Brain pericyte (primary cell): ENCODE measurements at regions not wholly inside any gene's neighbourhood (a gene's known extent, or its start where the extent isn't known, plus 50 kb on each side); places are given as distances from the start of the nearest gene placed in this dataset.
"Not testable (repeated sequence)": the region's sequence is repeated elsewhere in the genome, so short reads cannot be mapped to it uniquely, and the experiment has no call there.

ENCODE experiments used
- DNase-seq: peaks from one replicate; pipeline ENCODE4 v3.0.0-alpha.2; 2012; ENCODE audit warnings: low read depth, low spot score

DNA sequence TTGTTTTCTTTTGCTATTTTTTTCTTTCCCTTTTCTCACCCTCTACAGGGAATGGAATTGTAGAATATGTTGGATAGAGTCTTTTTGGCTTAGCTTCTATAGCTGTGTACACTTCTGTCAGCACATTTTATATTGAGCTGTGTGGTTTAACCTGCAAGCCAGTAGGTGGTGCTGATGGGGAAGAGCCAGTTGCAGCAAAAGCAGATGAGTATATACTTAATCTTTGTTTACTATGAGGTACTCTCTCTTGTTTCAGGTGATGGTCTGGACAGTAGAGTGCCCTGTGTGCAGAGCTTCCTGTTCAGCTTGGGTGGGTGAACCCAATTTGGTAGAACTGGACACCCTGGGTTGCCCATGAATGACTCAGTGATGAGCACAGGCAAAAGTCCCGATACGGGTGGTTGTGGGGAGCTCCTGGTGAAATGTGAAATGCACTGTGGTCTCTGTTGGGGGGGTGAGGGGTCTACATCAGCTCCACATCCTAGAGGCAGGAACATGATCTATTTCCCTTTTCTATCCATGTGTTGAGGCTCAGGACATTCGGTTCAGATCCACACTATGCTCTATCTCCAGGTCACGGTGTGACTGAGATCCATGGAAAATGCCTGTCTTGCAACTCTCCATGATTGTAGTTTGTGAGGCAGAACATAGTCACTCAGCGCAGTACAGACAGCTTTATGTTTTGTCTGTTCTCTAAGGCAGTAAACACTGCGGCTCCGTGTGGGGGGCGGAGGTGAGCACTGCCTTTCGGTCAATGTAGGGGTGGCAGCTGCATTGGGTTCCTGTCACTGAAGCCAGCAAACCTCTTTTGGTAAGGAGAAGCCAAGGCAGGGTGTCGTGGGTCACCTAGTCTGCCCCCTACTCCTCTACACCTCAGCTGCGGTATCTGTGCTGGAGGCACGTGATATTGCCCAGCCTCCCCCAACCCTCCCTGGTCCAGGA lies 353.2 kb downstream of the PRR16 start:
- no peak for DNase-seq

DNA sequence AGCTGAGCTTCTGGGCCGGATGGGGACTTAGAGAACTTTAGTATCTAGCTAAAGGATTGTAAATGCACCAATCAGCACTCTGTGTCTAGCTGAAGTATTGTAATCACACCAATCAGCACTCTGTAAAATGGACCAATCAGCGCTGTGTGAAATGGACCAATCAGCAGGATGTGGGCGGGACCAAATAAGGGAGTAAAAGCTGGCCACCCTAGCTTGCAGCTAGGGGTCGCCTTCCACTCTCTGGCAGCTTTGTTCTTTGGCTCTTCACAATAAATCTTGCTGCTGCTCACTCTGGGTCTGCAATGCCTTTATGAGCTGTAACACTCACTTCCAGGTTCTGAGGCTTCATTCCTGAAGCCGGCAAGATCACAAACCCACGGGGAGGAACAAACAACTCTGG lies 354.0 kb downstream of the PRR16 start:
- DNase-seq: no peak

DNA sequence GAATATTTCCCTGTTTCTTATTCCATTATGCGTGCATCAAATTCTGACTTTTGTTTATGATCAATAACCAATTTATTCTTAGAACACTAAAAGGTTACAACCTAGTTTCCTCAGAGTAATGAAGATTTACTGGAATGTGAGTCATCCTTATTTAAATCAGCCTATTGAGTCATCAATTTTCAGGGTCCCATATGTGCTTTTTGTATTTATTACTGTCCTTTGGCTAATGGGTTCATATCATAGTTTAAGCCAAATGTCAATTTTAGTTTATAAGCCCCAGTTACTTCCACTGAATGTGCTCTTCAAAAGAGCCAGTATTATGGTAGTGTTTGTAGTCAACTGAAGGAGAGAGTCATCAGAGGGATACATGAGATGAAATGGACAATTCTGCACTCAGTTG lies 359.2 kb downstream of the PRR16 start:
- DNase-seq: no peak

DNA sequence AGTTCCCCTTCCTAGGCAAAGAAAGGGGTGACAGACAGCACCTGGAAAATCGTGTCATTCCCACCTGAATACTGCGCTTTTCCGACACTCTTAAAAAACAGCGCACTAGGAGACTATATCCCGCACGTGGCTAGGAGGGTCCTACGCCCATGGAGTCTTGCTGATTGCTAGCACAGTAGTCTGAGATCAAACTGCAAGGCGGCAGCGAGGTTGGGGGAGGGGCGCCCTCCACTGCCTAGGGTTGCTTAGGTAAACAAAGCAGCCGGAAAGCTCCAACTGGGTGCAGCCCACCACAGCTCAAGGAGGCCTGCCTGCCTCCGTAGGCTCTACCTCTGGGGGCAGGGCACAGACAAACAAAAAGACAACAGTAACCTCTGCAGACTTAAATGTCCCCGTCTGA lies 367.5 kb downstream of the PRR16 start:
- not testable (repeated sequence) for DNase-seq

DNA sequence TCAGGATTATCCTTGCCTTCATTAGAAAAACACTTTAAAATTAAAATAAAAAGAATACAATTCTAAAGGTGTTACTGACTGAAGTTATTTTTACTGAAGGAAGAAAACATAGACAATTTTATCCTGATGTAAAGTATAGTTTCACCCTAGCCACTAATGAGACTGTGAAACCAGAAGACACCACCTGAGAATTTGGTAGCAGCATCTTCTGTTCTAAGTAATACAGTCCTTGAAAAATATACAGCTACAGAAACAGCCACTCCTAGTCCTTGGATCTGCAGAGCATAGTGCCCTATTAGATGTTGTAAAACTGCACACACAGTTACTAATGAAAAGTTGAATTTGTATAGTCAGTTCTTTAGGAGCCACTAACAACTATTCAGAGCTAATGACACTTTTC lies 377.7 kb downstream of the PRR16 start:
- DNase-seq: no peak

DNA sequence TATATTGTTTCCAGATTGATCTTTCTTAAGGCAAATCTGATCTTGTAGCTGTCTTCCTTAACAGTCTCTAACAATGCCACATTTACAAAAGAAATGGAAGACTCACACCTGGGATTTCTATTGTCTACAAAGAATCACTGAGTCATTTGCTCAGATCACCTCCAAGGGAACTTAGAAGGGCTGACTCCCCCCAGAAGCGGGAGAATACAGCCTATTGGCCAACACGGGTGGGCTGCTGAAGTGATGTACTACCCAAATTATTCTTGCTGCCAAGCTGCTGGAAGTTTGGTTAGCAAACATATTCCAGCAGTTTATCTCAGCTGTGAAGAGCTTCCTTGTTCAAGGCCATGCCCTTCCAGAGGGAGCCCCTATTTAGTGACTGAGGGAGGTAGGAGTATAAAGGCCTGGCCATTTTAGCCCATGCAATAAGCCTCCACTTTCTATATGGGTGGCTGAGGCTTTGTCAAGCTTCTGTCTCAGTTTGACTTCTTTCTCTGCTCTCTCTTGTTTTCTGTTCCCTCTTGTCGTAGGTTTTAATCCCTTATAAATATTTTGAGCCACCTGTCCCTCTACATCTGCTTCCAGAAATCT lies 379.4 kb downstream of the PRR16 start:
- no peak for DNase-seq

DNA sequence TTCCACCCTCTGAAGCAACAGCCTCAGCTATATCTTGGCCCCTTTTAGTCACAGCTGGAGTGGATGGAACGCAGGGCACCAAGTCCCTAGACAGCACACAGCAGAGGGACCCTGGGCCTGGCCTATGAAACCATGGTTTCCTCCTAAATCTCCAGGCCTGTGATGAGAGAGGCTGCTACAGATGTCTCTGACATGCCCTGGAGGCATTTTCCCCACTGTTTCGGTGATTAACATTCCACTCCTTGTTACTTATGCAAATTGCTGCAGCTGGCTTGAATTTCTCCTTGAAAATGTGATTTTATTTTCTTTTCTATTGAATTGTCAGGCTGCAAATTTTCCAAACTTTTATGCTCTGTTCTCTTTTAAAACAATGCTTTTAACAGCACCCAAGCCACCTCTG lies 384.8 kb downstream of the PRR16 start:
- DNase-seq: no peak

DNA sequence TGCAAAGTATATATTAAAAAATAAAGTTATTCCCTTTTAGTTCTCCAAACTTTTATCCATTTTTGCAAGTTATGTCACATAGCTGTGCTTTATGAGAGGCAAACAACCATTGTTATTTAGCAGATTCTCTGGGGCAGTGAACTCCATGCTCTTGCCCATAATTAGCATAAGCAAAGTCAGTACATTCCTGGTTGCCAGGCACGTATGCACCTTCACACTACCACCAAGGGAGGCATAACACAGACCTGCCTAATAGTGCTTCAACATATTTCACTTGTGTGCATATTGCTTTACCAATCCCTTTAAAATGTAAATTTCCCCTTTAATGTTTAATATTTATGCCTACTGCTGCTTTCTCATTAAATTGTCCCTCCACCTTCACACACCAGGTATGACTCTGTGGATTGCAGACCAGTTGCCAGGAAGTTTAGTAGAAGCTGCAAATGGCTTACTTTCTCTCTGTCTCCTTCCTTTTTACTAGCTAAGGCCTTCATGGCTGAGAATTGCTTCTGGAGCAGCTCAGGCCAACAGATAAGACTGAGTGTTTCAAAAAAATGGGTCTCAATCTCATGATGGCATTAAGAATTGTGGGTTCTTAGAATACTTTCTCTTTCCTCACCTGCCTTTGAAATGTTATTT lies 388.2 kb downstream of the PRR16 start:
- DNase-seq: no peak

DNA sequence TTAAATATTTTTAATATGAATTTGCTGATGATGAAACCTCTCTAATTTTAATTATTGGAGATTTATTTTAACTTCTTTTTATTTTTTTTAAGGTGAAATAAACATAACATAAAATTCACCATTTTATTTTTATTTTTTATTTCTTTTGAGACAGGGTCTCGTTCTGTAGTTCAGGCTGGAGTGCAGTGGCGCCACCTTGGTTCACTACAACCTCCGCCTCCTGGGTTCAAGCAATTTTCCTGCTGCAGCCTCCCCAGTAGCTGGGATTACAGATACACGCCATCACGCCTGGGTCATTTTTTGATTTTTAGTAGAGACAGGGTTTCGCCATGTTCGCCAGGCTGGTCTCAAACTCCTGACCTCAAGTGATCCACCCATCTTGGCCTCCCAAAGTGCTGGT lies 402.9 kb downstream of the PRR16 start:
- no peak for DNase-seq

DNA sequence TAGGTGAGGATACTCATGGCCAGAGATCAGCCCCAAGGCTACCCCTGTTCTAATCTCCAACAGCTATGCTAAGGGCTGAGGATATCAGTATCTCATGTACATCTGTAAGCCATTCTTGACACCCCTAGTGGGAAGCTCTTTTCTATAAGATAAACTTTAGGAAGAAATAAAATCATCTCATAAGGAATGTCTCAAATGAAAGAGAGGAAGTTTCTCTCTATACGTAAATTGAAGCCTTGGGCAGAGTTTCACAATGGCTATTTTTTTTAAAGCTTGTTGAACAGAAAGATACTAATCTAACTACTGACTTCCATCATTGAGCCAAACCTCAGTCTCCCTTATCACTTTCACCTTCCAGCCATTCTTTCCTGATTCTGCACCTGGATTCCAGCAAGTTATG lies 405.7 kb downstream of the PRR16 start:
- no peak for DNase-seq

DNA sequence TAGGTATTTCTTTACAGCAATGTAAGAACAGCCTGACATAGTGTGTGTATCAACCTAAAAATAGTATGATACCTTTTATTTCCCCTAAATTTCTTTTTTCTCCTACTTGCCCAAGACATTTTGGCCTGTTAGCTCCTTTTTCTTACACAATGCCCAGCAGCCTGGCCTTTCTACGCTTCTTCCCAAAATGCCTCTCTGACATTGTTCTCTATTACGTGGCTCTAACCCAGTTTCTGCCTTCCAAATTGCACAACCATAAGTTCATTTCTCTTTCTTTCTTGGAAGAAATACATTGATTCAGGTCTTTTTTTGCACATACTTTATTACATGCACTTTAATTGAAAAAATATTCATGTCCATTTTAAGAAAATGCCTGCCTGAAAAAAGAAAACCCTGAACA lies 408.2 kb downstream of the PRR16 start:
- no peak for DNase-seq

DNA sequence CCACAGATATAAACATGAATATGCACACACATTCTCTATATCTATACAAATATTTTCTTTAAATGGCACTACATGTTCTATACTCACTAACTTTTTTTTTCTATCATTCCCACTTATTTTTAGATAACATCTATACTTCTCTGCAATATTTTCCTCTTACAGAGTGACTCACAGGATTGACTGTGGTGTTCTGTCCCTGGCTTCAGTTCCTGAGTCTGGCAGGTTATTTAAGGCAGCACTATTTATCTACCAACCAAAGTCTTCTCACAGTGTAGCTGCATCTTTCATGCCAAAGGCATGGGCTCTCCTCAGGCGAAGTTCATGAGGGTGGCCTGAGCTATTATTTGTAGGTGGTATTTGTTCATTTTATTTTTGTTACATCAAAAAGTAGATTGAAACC lies 409.0 kb downstream of the PRR16 start:
- DNase-seq: no peak

DNA sequence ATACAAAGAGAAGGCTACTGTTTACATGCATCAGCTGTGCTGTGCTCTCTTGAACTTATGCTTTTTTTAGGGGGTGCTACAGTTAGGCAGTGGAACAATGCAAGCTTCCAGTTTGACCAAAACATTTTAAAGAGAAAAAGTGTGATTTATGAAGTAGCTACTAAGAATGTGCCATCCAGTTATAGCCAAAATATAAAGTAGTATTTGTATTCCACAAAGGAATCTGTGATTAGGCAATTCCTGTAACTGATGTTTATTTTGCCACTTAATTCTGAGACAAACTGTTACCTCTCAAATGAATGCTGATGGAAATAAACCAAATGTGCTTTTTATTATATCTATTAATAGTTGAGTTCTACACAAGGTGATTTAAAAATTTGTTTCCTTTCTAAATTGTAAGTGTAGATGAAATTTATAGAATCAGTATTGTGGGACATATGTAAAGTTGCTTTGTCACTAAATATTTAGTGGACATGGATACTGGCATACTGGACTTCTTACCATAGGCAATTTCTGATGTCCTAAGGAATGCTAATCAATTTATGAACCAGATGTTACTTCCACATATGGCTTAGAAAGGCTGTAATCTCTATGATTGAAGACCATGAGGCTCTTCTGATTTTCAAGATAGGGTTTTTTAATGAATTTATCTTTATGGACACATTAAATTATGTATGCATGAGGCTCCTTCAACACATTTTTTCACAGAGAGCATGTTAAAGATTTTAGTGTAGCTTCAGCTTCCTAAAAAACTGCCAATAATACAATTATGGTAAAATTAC lies 410.2 kb downstream of the PRR16 start:
- no peak for DNase-seq

DNA sequence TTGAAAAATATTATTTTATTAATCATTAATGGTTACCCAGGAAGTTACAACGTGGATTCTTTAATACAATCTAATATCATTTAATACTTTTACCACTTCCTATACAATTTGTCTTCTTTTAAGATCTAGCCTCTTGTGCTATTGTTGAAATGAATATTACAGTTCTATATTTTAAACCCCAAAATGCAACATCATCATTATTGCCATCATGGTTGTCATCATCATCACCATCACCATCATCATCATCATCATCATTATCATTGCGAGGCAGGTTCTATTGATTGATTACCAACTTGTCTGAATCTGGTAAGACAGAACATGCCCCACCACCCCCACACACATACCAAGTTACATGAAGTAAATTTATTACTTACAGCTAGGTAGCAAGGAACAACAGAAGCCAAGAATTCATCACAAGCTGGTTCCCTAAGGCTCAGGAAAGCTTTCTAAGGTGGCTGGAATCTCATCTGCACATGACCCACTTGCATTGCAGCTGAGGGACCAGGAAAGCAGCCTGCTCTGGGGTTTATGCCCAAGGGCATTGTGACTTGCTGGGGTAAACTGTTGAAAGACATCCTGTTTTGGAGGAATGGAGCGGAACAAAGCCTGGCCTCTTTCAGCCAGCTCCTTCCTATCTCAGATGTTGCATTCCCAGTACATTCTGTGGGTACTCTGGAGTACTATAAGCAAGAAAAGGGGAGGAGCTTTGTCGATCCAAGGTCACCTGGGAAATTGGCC lies 418.1 kb downstream of the PRR16 start:
- no peak for DNase-seq

DNA sequence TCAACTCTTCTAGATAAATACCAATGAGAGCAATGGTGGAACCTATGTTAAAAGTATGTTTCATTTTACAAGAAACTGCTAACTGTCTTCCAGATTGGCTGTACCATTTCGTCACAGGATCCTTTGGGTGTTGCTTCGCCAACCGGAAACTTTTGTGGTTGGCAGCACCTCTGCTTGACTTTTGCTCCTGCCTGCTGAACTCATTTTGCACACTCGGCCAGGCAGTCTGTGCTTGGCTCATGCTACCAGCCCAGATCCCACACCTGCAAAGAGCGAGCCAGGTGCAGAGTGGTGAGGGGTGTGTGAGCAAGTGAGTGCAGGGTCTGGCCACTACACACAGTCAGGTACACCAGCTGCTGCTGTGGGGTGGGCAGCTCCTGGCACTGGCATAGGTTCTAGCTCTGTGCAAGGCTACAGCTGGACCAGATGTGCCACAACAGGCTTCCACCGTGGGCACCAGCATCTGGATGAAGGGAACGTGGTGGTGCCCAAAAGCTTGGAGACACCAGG lies 422.3 kb downstream of the PRR16 start:
- DNase-seq: no peak

DNA sequence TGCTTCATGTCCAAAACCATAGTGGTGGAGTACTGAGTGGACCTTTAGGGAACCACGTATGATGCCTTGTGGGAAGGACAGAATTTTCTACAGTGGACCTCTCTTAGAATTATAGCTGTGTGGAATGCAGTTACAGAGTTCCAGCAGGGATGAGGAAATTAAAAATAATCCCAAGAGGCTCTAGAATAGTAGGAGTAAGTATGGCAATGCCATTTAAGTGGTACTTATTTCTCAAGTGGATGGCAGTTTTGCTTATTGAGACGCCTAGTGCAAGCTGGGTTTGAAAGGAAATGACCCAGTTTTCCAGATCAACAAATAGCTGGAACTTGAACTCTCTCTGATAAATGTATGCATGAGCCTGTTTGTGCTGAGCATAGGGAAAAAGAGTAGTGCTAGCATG lies 431.6 kb downstream of the PRR16 start:
- no peak for DNase-seq

DNA sequence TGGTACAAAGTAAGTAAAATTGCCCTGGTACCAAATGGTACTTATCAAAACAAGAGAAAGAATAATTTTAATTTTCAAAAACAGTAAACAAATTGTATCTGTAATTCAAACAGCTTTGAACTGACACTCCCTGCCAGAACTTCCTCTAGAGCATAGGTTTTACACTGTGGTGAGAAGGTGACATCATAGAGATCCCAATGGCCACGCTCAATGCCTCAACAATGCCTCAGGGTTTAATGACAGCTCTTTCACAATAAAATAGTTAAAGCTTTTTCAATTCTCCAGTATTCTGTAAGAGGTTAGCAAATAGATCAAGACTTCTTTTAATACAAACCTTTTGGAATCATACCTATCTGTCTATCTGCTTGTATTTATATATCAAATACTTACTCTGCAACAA lies 437.1 kb downstream of the PRR16 start:
- DNase-seq: no peak

DNA sequence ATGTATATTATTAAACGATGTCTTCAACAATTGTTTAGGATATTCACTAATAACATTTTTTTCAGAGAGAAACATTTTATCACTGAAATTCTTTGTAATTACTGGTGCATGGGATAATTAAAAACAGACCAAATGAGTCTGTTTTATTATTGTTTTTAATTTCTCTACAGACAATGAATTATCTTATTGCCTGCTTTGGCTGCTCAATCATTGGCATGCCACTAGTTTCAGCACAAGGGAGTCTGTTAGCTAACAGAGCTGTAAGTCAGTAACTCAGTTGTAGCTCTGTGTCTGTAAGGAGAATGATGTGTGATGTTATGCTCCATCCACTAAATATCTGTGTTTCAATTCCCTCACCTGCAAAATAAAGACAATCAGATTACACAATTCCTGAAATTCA lies 443.9 kb downstream of the PRR16 start:
- DNase-seq: no peak

DNA sequence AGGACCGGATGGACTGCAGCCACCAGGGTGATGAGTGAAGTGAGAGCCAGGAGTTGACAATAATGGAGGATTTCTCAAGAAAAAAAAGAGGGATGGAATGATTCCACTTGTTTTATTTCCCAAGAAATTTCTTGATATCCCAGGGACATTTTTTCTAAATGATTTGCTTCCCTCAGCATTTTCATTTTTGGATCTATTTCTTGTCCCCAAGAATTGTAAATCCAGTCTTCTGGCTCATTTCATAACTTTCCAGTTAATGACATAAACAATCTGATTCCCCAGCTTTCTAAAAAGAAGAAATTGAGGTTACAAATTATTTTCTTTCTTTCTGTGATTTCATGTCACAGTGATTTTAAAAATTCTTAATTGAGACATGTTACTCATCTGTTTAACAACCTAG lies 446.5 kb downstream of the PRR16 start:
- DNase-seq: no peak

DNA sequence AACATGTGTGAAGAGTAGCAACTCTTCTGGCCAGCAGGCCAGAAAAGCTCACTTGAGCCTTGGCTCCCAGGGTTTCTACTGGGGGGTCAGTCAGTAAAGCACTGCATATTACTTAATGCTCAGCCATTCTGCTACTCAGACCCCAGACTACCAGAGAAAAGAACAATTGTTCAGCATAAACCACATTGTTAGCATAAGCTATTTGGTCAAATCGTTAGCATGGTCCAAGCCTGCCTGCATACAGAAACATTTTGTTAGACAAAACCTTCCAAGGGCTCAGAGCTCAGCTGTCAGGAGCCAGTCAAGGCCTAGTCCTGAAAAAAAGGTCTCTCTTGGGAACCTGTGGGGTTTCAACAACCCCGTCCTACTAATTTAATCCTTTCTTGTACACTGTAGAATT lies 449.3 kb downstream of the PRR16 start:
- DNase-seq: no peak

DNA sequence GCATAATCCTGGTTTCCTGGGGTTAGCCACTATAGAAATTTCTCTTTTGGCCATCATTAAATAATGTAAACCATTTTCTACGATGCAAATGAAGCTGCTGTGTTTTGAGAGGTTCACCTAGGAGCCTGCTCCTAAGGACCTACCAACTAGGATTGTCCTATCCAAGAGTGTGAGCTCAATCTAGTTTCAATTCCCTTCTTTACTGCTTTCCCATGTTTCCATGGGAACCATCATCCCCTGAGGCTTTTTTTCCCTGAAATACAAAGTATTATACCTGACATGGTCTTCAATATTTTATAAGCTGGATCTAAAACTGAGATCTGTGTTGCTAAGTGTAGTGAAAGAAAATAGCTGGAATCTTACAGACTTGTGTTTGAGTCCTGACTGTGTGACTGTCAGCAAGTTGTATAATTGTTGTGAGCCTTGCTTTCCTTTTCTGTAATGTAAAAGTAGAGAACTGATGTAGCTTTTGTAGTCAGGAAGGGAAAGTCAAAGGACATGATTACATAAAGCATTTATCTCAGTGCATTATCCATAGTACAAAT lies 453.2 kb downstream of the PRR16 start:
- DNase-seq: no peak
